ENCODE measurements at regions not wholly inside any gene's neighbourhood (a gene's known extent, or its start where the extent isn't known, plus 50 kb on each side); places are given as distances from the start of the nearest gene placed in this dataset.

- no peak overlapping the region for H3K27ac ChIP-seq
- TF ChIP-seq CTCF (IDR thresholded peaks at IDR 0.05) (no peak), ZFX (IDR thresholded peaks at IDR 0.05; ENCODE audit: borderline replicate concordance) (no peak)
Measured at GRCh38 chr19:32154418-32154817, 191.0 kb upstream of the ZNF507 start.

GRCh38 chr19:32164384-32164992 lies 180.9 kb upstream of the ZNF507 start:
- no peak overlapping the region for H3K27ac ChIP-seq
- TF ChIP-seq CTCF (IDR thresholded peaks at IDR 0.05) (no peak), ZFX (IDR thresholded peaks at IDR 0.05; ENCODE audit: borderline replicate concordance) (no peak)

- H3K27ac ChIP-seq, result no peak overlapping the region
- TF ChIP-seq CTCF (IDR thresholded peaks at IDR 0.05) (no peak), ZFX (IDR thresholded peaks at IDR 0.05; ENCODE audit: borderline replicate concordance) (no peak)
Measured at GRCh38 chr19:32165141-32165540, 180.3 kb upstream of the ZNF507 start.

- no peak for TF ChIP-seq CTCF (IDR thresholded peaks at IDR 0.05)
- TF ChIP-seq ZFX (IDR thresholded peaks at IDR 0.05; ENCODE audit: borderline replicate concordance), result no peak
- H3K27ac ChIP-seq, result no peak overlapping the region
Measured at GRCh38 chr19:32165750-32166149, 179.7 kb upstream of the ZNF507 start.

- H3K27ac ChIP-seq, result no peak overlapping the region
- TF ChIP-seq CTCF (IDR thresholded peaks at IDR 0.05) (no peak), ZFX (IDR thresholded peaks at IDR 0.05; ENCODE audit: borderline replicate concordance) (no peak)
Measured at GRCh38 chr19:32166238-32166637, 179.2 kb upstream of the ZNF507 start.

GRCh38 chr19:32168111-32168510 lies 177.3 kb upstream of the ZNF507 start:
- TF ChIP-seq ZFX (IDR thresholded peaks at IDR 0.05; ENCODE audit: borderline replicate concordance) (no peak), CTCF (IDR thresholded peaks at IDR 0.05) (no peak)
- H3K27ac ChIP-seq, result no peak overlapping the region

GRCh38 chr19:32168606-32169005 lies 176.8 kb upstream of the ZNF507 start:
- no peak overlapping the region for H3K27ac ChIP-seq
- TF ChIP-seq CTCF (IDR thresholded peaks at IDR 0.05) (no peak), ZFX (IDR thresholded peaks at IDR 0.05; ENCODE audit: borderline replicate concordance) (no peak)
